Keratinocyte (primary cell): ENCODE measurements at regions not wholly inside any gene's neighbourhood (a gene's known extent, or its start where the extent isn't known, plus 50 kb on each side); places are given as distances from the start of the nearest gene placed in this dataset.

ENCODE experiments used
- DNase-seq: peaks from one replicate; pipeline ENCODE4 v3.0.0-alpha.2; 2011; ENCODE audit warnings: low read depth, missing footprints, low spot score
- FAIRE-seq: peaks from 2 replicates; lab custom pipeline; 2011; peaks lifted over from hg19 to GRCh38; lab: Jason Lieb, UNC
- H2AFZ ChIP-seq: 2 replicates; pipeline ENCODE4 v1.6.0; 2012; ENCODE audit warnings: low read length, control low read depth, inconsistent platforms; ENCODE audit not compliant: control insufficient read depth
- H3K27ac ChIP-seq: 2 replicates; pipeline ENCODE4 v1.5.1; 2011; ENCODE audit warnings: low read length; ENCODE audit not compliant: control insufficient read depth, insufficient read depth
- H3K27me3 ChIP-seq: 3 replicates; pipeline ENCODE4 v1.6.0; 2011; ENCODE audit warnings: low read length; ENCODE audit not compliant: control insufficient read depth, insufficient read depth; ENCODE audit errors: extremely low read depth
- H3K36me3 ChIP-seq, 2 experiments: 2 replicates in 1 of 2; 3 replicates in 1 of 2; pipeline ENCODE4 v1.5.1; 2011; ENCODE audit warnings: low read length in 2 of 2, mild to moderate bottlenecking in 1 of 2; ENCODE audit not compliant: control insufficient read depth in 2 of 2, insufficient read depth in 2 of 2; ENCODE audit errors: extremely low read depth in 1 of 2
- H3K4me1 ChIP-seq: 3 replicates; pipeline ENCODE4 v1.5.1; 2011; ENCODE audit warnings: low read length; ENCODE audit not compliant: control insufficient read depth, insufficient read depth; ENCODE audit errors: extremely low read depth
- H3K4me2 ChIP-seq: 3 replicates; pipeline ENCODE4 v1.6.0; 2011; ENCODE audit warnings: low read depth, low read length; ENCODE audit not compliant: control insufficient read depth, insufficient read depth; ENCODE audit errors: extremely low read depth
- H3K4me3 ChIP-seq, 3 experiments: fragments of 200-600 bp in 1 of 3; sonication (generic) in 1 of 3; 2 replicates in 2 of 3; 3 replicates in 1 of 3; pipeline ENCODE4 v1.5.1; 2011 to 2016; ENCODE audit warnings: low read length in 3 of 3, mild to moderate bottlenecking in 3 of 3, control low read depth in 2 of 3, inconsistent platforms in 1 of 3, low read depth in 1 of 3, mixed read lengths in 1 of 3, mixed run types in 1 of 3, moderate library complexity in 1 of 3; ENCODE audit not compliant: control insufficient read depth in 2 of 3, insufficient read depth in 2 of 3; ENCODE audit errors: extremely low read depth in 1 of 3
- H3K79me2 ChIP-seq: 2 replicates; pipeline ENCODE4 v1.6.0; 2012; ENCODE audit warnings: low read length; ENCODE audit not compliant: control insufficient read depth, insufficient read depth
- H3K9ac ChIP-seq: 3 replicates; pipeline ENCODE4 v1.6.0; 2011; ENCODE audit warnings: low read length; ENCODE audit not compliant: control insufficient read depth, insufficient read depth; ENCODE audit errors: extremely low read depth
- H3K9me1 ChIP-seq: 3 replicates; pipeline ENCODE4 v1.6.0; 2011; ENCODE audit warnings: low read length; ENCODE audit not compliant: control insufficient read depth, insufficient read depth; ENCODE audit errors: extremely low read depth
- H3K9me3 ChIP-seq: 2 replicates; pipeline ENCODE4 v1.5.1; 2012; ENCODE audit warnings: low read depth, low read length; ENCODE audit not compliant: control insufficient read depth
- H4K20me1 ChIP-seq: 3 replicates; pipeline ENCODE4 v1.6.0; 2011; ENCODE audit warnings: low read length; ENCODE audit not compliant: control insufficient read depth, insufficient read depth; ENCODE audit errors: extremely low read depth
- EZH2 ChIP-seq: IDR thresholded peaks from one replicate; pipeline ENCODE4 v1.6.1; 2012; ENCODE audit warnings: inconsistent platforms, mild to moderate bottlenecking, low read length, moderate library complexity
- dilution Hi-C: fragments of 300-500 bp; cut with MboI; formaldehyde crosslinking; loops from one replicate; pipeline ENCODE4 v1.7.0; 2020; ENCODE audit warnings: low sequenced_read_pairs; ENCODE audit not compliant: extremely low pct_ligation_motif_present
- TF ChIP-seq, protein P1 (sequence below), 3 experiments: IDR thresholded peaks in 1 of 3; conservative IDR thresholded peaks in 1 of 3; optimal IDR thresholded peaks in 1 of 3; 2 replicates in 2 of 3; 3 replicates in 1 of 3; pipeline versions ENCODE3 to v1.5.1; 2011; ENCODE audit warnings: low read length in 3 of 3, mild to moderate bottlenecking in 3 of 3, moderate library complexity in 2 of 3, control low read depth in 1 of 3, inconsistent platforms in 1 of 3; ENCODE audit not compliant: insufficient read depth in 2 of 3; ENCODE audit errors: extremely low read depth in 1 of 3

DNA sequence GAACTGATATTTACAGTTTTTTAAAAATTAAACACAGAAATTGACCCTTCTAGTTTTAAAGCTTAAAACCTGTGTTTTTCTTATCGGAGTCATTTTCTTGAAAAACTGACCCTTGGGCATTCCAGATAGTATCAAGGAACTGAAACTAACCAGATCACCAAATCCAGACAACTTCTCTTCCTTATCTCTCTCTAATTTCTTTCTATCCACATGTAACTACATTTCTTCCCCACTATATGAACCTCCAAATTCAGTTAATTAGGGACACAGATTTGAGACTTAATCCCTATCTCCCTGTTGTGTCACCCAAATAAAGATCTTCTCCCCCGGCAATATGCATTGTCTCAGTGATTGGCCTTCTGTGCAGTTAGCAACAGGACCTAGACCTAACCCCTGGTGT lies 1643.0 kb upstream of the CDH6 start:
- no peak overlapping the region for H3K27ac ChIP-seq
- no peaks in the 10 kb centered on the region for H3K9me3 ChIP-seq
- no peaks in the 10 kb centered on the region for H3K79me2 ChIP-seq
- no peak overlapping the region for H3K4me3 ChIP-seq
- H2AFZ ChIP-seq: no peak overlapping the region
- H3K36me3 ChIP-seq: no peaks in the 10 kb centered on the region
- H3K9me1 ChIP-seq: no peaks in the 10 kb centered on the region
- H3K4me2 ChIP-seq: no peak overlapping the region
- no peak for TF ChIP-seq EZH2
- TF ChIP-seq, protein P1, sequence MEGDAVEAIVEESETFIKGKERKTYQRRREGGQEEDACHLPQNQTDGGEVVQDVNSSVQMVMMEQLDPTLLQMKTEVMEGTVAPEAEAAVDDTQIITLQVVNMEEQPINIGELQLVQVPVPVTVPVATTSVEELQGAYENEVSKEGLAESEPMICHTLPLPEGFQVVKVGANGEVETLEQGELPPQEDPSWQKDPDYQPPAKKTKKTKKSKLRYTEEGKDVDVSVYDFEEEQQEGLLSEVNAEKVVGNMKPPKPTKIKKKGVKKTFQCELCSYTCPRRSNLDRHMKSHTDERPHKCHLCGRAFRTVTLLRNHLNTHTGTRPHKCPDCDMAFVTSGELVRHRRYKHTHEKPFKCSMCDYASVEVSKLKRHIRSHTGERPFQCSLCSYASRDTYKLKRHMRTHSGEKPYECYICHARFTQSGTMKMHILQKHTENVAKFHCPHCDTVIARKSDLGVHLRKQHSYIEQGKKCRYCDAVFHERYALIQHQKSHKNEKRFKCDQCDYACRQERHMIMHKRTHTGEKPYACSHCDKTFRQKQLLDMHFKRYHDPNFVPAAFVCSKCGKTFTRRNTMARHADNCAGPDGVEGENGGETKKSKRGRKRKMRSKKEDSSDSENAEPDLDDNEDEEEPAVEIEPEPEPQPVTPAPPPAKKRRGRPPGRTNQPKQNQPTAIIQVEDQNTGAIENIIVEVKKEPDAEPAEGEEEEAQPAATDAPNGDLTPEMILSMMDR (optimal IDR thresholded peaks at IDR 0.05 in 1 of 3, IDR thresholded peaks at IDR 0.05 in 1 of 3, conservative IDR thresholded peaks at IDR 0.05 in 1 of 3; ENCODE audit: extremely low read depth in 1 of 3, insufficient read depth in 2 of 3, low read length in 3 of 3): no peak
- no peaks in the 10 kb centered on the region for H3K27me3 ChIP-seq
- no peak for DNase-seq
- dilution Hi-C loops: no loop called here
- no peak overlapping the region for H3K9ac ChIP-seq
- no peaks in the 10 kb centered on the region for H3K4me1 ChIP-seq
- H4K20me1 ChIP-seq: no peaks in the 10 kb centered on the region
- FAIRE-seq: no peak

DNA sequence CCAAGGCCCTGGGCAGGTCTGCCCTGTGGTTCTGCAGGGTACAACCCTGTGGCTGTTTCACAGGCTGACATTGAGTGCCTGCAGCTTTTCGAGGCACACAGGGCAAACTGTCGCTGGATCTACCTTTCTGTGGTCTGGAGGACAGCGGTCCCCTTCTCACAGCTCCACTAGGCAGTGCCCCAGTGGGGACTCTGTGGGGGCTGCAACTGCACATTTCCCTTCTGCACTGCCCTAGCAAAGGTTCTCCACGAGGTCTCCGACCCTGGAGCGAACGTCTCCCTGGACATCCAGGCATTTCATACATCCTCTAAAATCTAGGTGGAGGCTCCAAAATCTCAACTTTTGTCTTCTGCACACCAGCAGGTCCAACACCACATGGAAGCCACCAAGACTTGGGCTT lies 1645.2 kb upstream of the CDH6 start:
- H3K9me1 ChIP-seq: no peaks in the 10 kb centered on the region
- no peak overlapping the region for H3K4me2 ChIP-seq
- no peak overlapping the region for H2AFZ ChIP-seq
- TF ChIP-seq, protein P1 (optimal IDR thresholded peaks at IDR 0.05 in 1 of 3, IDR thresholded peaks at IDR 0.05 in 1 of 3, conservative IDR thresholded peaks at IDR 0.05 in 1 of 3; ENCODE audit: extremely low read depth in 1 of 3, insufficient read depth in 2 of 3, low read length in 3 of 3): no peak
- no peak for TF ChIP-seq EZH2
- FAIRE-seq (no peak), DNase-seq (no peak)
- peaks cover 6% of the 10 kb centered on the region for H3K9me3 ChIP-seq
- no peaks in the 10 kb centered on the region for H3K79me2 ChIP-seq
- no peaks in the 10 kb centered on the region for H4K20me1 ChIP-seq
- no peak overlapping the region for H3K27ac ChIP-seq
- H3K36me3 ChIP-seq: no peaks in the 10 kb centered on the region
- H3K4me1 ChIP-seq: no peaks in the 10 kb centered on the region
- no peak overlapping the region for H3K9ac ChIP-seq
- no peaks in the 10 kb centered on the region for H3K27me3 ChIP-seq
- dilution Hi-C loops: no loop called here
- no peak overlapping the region for H3K4me3 ChIP-seq
